ENCODE measurements at regions not wholly inside any gene's neighbourhood (a gene's known extent, or its start where the extent isn't known, plus 50 kb on each side); places are given as distances from the start of the nearest gene placed in this dataset.

DNA sequence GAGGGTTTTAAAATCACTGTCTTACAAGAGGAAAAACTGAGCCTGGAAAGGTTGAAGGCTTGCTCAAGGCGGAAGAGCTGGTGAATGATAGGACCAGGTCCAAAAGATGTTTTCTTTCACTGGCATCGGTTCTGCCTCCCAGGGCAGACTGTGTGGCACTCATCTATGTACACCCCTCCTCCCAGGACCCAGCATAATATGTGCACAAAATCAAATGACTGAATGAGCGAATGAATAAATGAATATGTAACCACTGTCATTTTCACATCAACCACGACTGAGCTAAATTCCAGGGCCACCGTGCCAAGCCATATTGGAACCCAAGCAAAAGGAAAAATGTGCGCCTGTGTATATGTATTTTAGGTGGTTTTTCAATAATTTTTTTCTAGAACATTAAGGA lies 99.3 kb upstream of the ZBTB40 start:
- no peak for DNase-seq (ENCODE audit: low spot score in 2 of 2)
- no peak for TF ChIP-seq POLR2A (IDR thresholded peaks at IDR 0.05)
- TF ChIP-seq, protein P1, sequence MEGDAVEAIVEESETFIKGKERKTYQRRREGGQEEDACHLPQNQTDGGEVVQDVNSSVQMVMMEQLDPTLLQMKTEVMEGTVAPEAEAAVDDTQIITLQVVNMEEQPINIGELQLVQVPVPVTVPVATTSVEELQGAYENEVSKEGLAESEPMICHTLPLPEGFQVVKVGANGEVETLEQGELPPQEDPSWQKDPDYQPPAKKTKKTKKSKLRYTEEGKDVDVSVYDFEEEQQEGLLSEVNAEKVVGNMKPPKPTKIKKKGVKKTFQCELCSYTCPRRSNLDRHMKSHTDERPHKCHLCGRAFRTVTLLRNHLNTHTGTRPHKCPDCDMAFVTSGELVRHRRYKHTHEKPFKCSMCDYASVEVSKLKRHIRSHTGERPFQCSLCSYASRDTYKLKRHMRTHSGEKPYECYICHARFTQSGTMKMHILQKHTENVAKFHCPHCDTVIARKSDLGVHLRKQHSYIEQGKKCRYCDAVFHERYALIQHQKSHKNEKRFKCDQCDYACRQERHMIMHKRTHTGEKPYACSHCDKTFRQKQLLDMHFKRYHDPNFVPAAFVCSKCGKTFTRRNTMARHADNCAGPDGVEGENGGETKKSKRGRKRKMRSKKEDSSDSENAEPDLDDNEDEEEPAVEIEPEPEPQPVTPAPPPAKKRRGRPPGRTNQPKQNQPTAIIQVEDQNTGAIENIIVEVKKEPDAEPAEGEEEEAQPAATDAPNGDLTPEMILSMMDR (IDR thresholded peaks at IDR 0.05): no peak
- no peak overlapping the region for H3K4me3 ChIP-seq (ENCODE audit: low read depth, poor library complexity, severe bottlenecking)
- intact Hi-C loops (cut with DNase I; ENCODE audit: low total_unique reads): no loop called here
- WGBS, 2 donors: 82 to 83% methylated on average over 6 of the region's 6 CpGs

DNA sequence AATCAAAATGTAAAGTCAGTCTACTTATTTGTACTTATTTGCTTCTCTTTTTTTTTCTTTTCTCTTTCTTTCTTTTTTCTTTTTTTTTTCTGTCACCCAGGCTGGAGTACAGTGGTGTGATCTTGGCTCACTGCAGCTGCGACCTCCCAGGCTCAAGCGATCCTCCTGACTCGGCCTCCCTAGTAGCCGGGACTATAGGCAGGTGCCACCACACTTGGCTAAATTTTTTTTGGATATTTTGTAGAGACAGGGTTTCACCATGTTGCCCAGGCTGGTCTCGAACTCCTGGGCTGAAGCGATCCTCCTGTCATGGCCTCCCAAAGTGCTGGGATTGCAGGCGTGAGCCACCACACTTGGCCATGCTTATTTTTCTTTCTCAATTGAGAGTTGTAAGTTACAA lies 98.8 kb upstream of the ZBTB40 start:
- 92 to 94% methylated on average over 7 of the region's 7 CpGs for WGBS, 2 donors
- no peak for DNase-seq (ENCODE audit: low spot score in 2 of 2)
- no peak for TF ChIP-seq POLR2A (IDR thresholded peaks at IDR 0.05)
- TF ChIP-seq, protein P1 (IDR thresholded peaks at IDR 0.05): no peak
- intact Hi-C loops (cut with DNase I; ENCODE audit: low total_unique reads): no loop called here
- no peak overlapping the region for H3K4me3 ChIP-seq (ENCODE audit: low read depth, poor library complexity, severe bottlenecking)

- 87 to 91% methylated on average over 4 of the region's 4 CpGs for WGBS, 2 donors
- DNase-seq (ENCODE audit: low spot score in 2 of 2): no peak
- TF ChIP-seq, protein P1 (IDR thresholded peaks at IDR 0.05): no peak
- TF ChIP-seq POLR2A (IDR thresholded peaks at IDR 0.05): no peak
- intact Hi-C loops (cut with DNase I; ENCODE audit: low total_unique reads): no loop called here
- H3K4me3 ChIP-seq (ENCODE audit: low read depth, poor library complexity, severe bottlenecking): no peak overlapping the region
Measured at GRCh38 chr1:22359427-22359826, 92.2 kb upstream of the ZBTB40 start.

- 87 to 90% methylated on average over 6 of the region's 6 CpGs for WGBS, 2 donors
- intact Hi-C loops (cut with DNase I; ENCODE audit: low total_unique reads): no loop called here
- H3K4me3 ChIP-seq (ENCODE audit: low read depth, poor library complexity, severe bottlenecking): no peak overlapping the region
- TF ChIP-seq, protein P1 (IDR thresholded peaks at IDR 0.05): no peak
- TF ChIP-seq POLR2A (IDR thresholded peaks at IDR 0.05): no peak
- no peak for DNase-seq (ENCODE audit: low spot score in 2 of 2)
Measured at GRCh38 chr1:22362626-22363402, 88.8 kb upstream of the ZBTB40 start.

GRCh38 chr1:22363403-22364325 lies 88.0 kb upstream of the ZBTB40 start:
- DNase-seq (ENCODE audit: low spot score in 2 of 2): no peak
- WGBS, 2 donors: 81 to 91% methylated on average over 13 of the region's 13 CpGs
- no peak overlapping the region for H3K4me3 ChIP-seq (ENCODE audit: low read depth, poor library complexity, severe bottlenecking)
- TF ChIP-seq, protein P1 (IDR thresholded peaks at IDR 0.05): no peak
- intact Hi-C loops (cut with DNase I; ENCODE audit: low total_unique reads): no loop called here
